ENCODE measurements at regions not wholly inside any gene's neighbourhood (a gene's known extent, or its start where the extent isn't known, plus 50 kb on each side); places are given as distances from the start of the nearest gene placed in this dataset.

GRCh38 chr16:66315210-66315825 is 51.2 kb upstream of the CDH5 start:
- FAIRE-seq (no peak), DNase-seq (ENCODE audit: low read depth) (peak; percentile 47)
- Mint-ChIP-seq H3K4me3 (ENCODE audit: unreplicated experiment) (no peak overlapping the region), H3K27ac (ENCODE audit: unreplicated experiment) (peak overlapping the region; percentile 44), H3K36me3 (ENCODE audit: low read depth, unreplicated experiment) (no peaks in the 10 kb centered on the region), H3K4me1 (ENCODE audit: low read depth, unreplicated experiment) (no peaks in the 10 kb centered on the region), H3K9me3 (ENCODE audit: unreplicated experiment) (peaks cover 2% of the 10 kb centered on the region), H3K27me3 (ENCODE audit: low read depth, unreplicated experiment) (peaks cover 39% of the 10 kb centered on the region)
- Histone ChIP-seq H3K27me3 (ENCODE audit: insufficient read depth, low read length) (peaks cover 6% of the 10 kb centered on the region), H3K9ac (ENCODE audit: low read length) (no peak overlapping the region), H2AFZ (ENCODE audit: low read depth, low read length) (no peak overlapping the region), H3K4me3 (ENCODE audit: insufficient read depth, low read depth, low read length) (no peak overlapping the region), H3K4me2 (ENCODE audit: low read length) (no peak overlapping the region), H3K36me3 (ENCODE audit: insufficient read depth, low read length) (no peaks in the 10 kb centered on the region), H3K79me2 (ENCODE audit: insufficient read depth, low read length) (no peaks in the 10 kb centered on the region), H3K27ac (ENCODE audit: low read depth, low read length) (no peak overlapping the region), H3K9me3 (ENCODE audit: insufficient read depth, low read depth, low read length) (no peaks in the 10 kb centered on the region), H3K4me1 (ENCODE audit: insufficient read depth, low read length) (no peaks in the 10 kb centered on the region), H4K20me1 (ENCODE audit: insufficient read depth, low read length) (no peaks in the 10 kb centered on the region)
- TF ChIP-seq CTCF (IDR thresholded peaks at IDR 0.05; ENCODE audit: insufficient read depth, low read depth, low read length) (peak; percentile 97), EZH2 (IDR thresholded peaks at IDR 0.05; ENCODE audit: insufficient read depth, low read length) (no peak)

GRCh38 chr16:66311306-66311705 is 55.2 kb upstream of the CDH5 start:
- no peak overlapping the region for H3K27ac ChIP-seq (ENCODE audit: low read depth, low read length)
- no peak overlapping the region for H3K9ac ChIP-seq (ENCODE audit: low read length)
- no peak overlapping the region for H3K27ac Mint-ChIP-seq (ENCODE audit: unreplicated experiment)
- H3K36me3 Mint-ChIP-seq (ENCODE audit: low read depth, unreplicated experiment): no peaks in the 10 kb centered on the region
- no peaks in the 10 kb centered on the region for H3K4me1 Mint-ChIP-seq (ENCODE audit: low read depth, unreplicated experiment)
- no peaks in the 10 kb centered on the region for H3K79me2 ChIP-seq (ENCODE audit: insufficient read depth, low read length)
- no peak overlapping the region for H3K4me2 ChIP-seq (ENCODE audit: low read length)
- no peak overlapping the region for H2AFZ ChIP-seq (ENCODE audit: low read depth, low read length)
- peaks cover 2% of the 10 kb centered on the region for H3K9me3 Mint-ChIP-seq (ENCODE audit: unreplicated experiment)
- H3K4me1 ChIP-seq (ENCODE audit: insufficient read depth, low read length): no peaks in the 10 kb centered on the region
- no peak overlapping the region for H3K4me3 ChIP-seq (ENCODE audit: insufficient read depth, low read depth, low read length)
- no peak for DNase-seq (ENCODE audit: low read depth)
- H4K20me1 ChIP-seq (ENCODE audit: insufficient read depth, low read length): no peaks in the 10 kb centered on the region
- TF ChIP-seq EZH2 (IDR thresholded peaks at IDR 0.05; ENCODE audit: insufficient read depth, low read length) (no peak), CTCF (IDR thresholded peaks at IDR 0.05; ENCODE audit: insufficient read depth, low read depth, low read length) (no peak)
- peaks cover 9% of the 10 kb centered on the region for H3K27me3 ChIP-seq (ENCODE audit: insufficient read depth, low read length)
- no peaks in the 10 kb centered on the region for H3K9me3 ChIP-seq (ENCODE audit: insufficient read depth, low read depth, low read length)
- H3K36me3 ChIP-seq (ENCODE audit: insufficient read depth, low read length): no peaks in the 10 kb centered on the region
- peaks cover 50% of the 10 kb centered on the region for H3K27me3 Mint-ChIP-seq (ENCODE audit: low read depth, unreplicated experiment)
- FAIRE-seq: no peak
- H3K4me3 Mint-ChIP-seq (ENCODE audit: unreplicated experiment): no peak overlapping the region

GRCh38 chr16:66309215-66309807 is 57.2 kb upstream of the CDH5 start:
- Mint-ChIP-seq H3K9me3 (ENCODE audit: unreplicated experiment) (peaks cover 5% of the 10 kb centered on the region), H3K36me3 (ENCODE audit: low read depth, unreplicated experiment) (no peaks in the 10 kb centered on the region), H3K27ac (ENCODE audit: unreplicated experiment) (no peak overlapping the region), H3K4me1 (ENCODE audit: low read depth, unreplicated experiment) (no peaks in the 10 kb centered on the region), H3K4me3 (ENCODE audit: unreplicated experiment) (no peak overlapping the region), H3K27me3 (ENCODE audit: low read depth, unreplicated experiment) (peaks cover 66% of the 10 kb centered on the region)
- H3K27ac ChIP-seq (ENCODE audit: low read depth, low read length): no peak overlapping the region
- no peaks in the 10 kb centered on the region for H4K20me1 ChIP-seq (ENCODE audit: insufficient read depth, low read length)
- DNase-seq (ENCODE audit: low read depth) (no peak), FAIRE-seq (no peak)
- H3K9ac ChIP-seq (ENCODE audit: low read length): no peak overlapping the region
- H3K27me3 ChIP-seq (ENCODE audit: insufficient read depth, low read length): peaks cover 23% of the 10 kb centered on the region
- no peak overlapping the region for H3K4me3 ChIP-seq (ENCODE audit: insufficient read depth, low read depth, low read length)
- no peaks in the 10 kb centered on the region for H3K36me3 ChIP-seq (ENCODE audit: insufficient read depth, low read length)
- no peak overlapping the region for H2AFZ ChIP-seq (ENCODE audit: low read depth, low read length)
- H3K4me1 ChIP-seq (ENCODE audit: insufficient read depth, low read length): no peaks in the 10 kb centered on the region
- H3K4me2 ChIP-seq (ENCODE audit: low read length): no peak overlapping the region
- TF ChIP-seq CTCF (IDR thresholded peaks at IDR 0.05; ENCODE audit: insufficient read depth, low read depth, low read length) (no peak), EZH2 (IDR thresholded peaks at IDR 0.05; ENCODE audit: insufficient read depth, low read length) (no peak)
- no peaks in the 10 kb centered on the region for H3K79me2 ChIP-seq (ENCODE audit: insufficient read depth, low read length)
- H3K9me3 ChIP-seq (ENCODE audit: insufficient read depth, low read depth, low read length): no peaks in the 10 kb centered on the region
